Upper lobe of left lung (tissue), 6 donors: ENCODE measurements at regions not wholly inside any gene's neighbourhood (a gene's known extent, or its start where the extent isn't known, plus 50 kb on each side); places are given as distances from the start of the nearest gene placed in this dataset.

ENCODE experiments used
- ATAC-seq, 2 donors: fragments of 200-7000 bp; cut with Tn5 transposase; one replicate each; pipeline ENCODE4 v1.9.1; 2022; ENCODE audit warnings: mild to moderate bottlenecking in 2 of 2, moderate library complexity in 2 of 2; ENCODE audit not compliant: low FRiP score in 2 of 2
- DNase-seq, 2 donors: peaks; one replicate each; pipeline ENCODE4 v3.0.0-alpha.2; 2019 to 2020
- H3K27ac ChIP-seq, 4 donors: fragments of 200-600 bp; sonication (generic); one replicate each; pipeline ENCODE4 v1.5.1; 2016 to 2019
- H3K27me3 ChIP-seq, 4 donors: fragments of 200-600 bp; sonication (generic); one replicate each; pipeline ENCODE4 v1.5.1; 2017 to 2019
- H3K36me3 ChIP-seq, 4 donors: fragments of 200-600 bp; sonication (generic); one replicate each; pipeline ENCODE4 v1.5.1; 2016 to 2019
- H3K4me1 ChIP-seq, 4 donors: fragments of 200-600 bp; sonication (generic); one replicate each; pipeline ENCODE4 v1.5.1; 2018 to 2019
- H3K4me3 ChIP-seq, 4 donors: fragments of 200-600 bp; sonication (generic); one replicate each; pipeline ENCODE4 v1.5.1; 2017 to 2019; ENCODE audit warnings: mild to moderate bottlenecking in 2 of 4, moderate library complexity in 1 of 4
- H3K9me3 ChIP-seq, 4 donors: fragments of 200-600 bp; sonication (generic); one replicate each; pipeline ENCODE4 v1.5.1; 2018 to 2019
- EP300 ChIP-seq, 4 donors: sonication (generic); formaldehyde crosslinking; IDR thresholded peaks; one replicate each; pipeline ENCODE4 v1.5.1; 2017; ENCODE audit warnings: antibody characterized with exemption in 4 of 4, control low read depth in 2 of 4
- POLR2A ChIP-seq, 4 donors: fragments of 450-650 bp; IDR thresholded peaks; one replicate each; pipeline ENCODE4 v1.5.1; 2016 to 2017; ENCODE audit warnings: antibody characterized with exemption in 4 of 4, mild to moderate bottlenecking in 2 of 4
- POLR2AphosphoS5 ChIP-seq, 2 donors: sonication (generic); formaldehyde crosslinking; IDR thresholded peaks; one replicate each; pipeline ENCODE4 v1.5.1; 2017; ENCODE audit warnings: antibody characterized with exemption in 2 of 2
- WGBS, 2 donors: methylation state at CpG; one replicate each; pipeline ENCODE4 v1.1.5; 2017 to 2018; 5-methylcytosine and 5-hydroxymethylcytosine counted together
- TF ChIP-seq, protein P1 (sequence below), 6 experiments: fragments of 450-650 bp in 4 of 6; fragments of 200-600 bp in 2 of 6; sonication (generic) in 2 of 6; IDR thresholded peaks; one replicate each; pipeline ENCODE4 v1.5.1; 2016 to 2019; ENCODE audit warnings: antibody characterized with exemption in 6 of 6
- donor health status: DM: no; HTN: no; CAD: no; lungs with moderate emphysema.
- donor health status: DM: no; HTN: yes; CAD: no; lungs with severe emphysema.

DNA sequence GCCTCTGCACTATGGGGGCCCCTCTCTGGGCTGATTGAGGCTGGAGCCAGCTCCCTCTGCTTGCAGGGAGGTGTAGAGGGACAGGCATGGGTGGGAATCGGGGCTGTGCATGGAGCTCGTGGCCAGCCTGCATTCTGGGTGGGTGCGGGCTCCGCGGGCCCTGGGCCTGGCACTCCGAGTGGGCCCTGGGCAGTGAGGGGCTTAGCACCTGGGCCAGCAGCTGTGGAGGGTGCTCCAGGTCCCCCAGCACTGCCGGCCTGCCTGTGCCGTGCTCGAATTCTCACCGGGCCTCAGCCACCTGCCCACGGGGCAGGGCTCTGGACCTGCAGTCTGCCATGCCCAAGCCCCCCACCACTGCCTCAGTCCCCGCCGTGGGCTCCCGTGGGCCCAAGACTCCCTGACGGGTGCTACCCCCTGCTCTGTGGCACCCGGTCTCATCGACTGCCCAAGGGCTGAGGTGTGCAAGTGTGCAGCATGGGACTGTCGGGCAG, 681.2 kb downstream of the PDHA2 start:
- TF ChIP-seq EP300 (IDR thresholded peaks at IDR 0.05) (no peak), POLR2AphosphoS5 (IDR thresholded peaks at IDR 0.05) (no peak), POLR2A (IDR thresholded peaks at IDR 0.05) (no peak)
- TF ChIP-seq, protein P1, sequence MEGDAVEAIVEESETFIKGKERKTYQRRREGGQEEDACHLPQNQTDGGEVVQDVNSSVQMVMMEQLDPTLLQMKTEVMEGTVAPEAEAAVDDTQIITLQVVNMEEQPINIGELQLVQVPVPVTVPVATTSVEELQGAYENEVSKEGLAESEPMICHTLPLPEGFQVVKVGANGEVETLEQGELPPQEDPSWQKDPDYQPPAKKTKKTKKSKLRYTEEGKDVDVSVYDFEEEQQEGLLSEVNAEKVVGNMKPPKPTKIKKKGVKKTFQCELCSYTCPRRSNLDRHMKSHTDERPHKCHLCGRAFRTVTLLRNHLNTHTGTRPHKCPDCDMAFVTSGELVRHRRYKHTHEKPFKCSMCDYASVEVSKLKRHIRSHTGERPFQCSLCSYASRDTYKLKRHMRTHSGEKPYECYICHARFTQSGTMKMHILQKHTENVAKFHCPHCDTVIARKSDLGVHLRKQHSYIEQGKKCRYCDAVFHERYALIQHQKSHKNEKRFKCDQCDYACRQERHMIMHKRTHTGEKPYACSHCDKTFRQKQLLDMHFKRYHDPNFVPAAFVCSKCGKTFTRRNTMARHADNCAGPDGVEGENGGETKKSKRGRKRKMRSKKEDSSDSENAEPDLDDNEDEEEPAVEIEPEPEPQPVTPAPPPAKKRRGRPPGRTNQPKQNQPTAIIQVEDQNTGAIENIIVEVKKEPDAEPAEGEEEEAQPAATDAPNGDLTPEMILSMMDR (IDR thresholded peaks at IDR 0.05): no peak
- no peaks in the 10 kb centered on the region for H3K27me3 ChIP-seq
- DNase-seq: peak in 1 of 2 donors; percentile 70
- no peaks in the 10 kb centered on the region for H3K9me3 ChIP-seq
- peak in 1 of 2 donors; percentile 63 for ATAC-seq
- no peak overlapping the region for H3K4me3 ChIP-seq
- no peaks in the 10 kb centered on the region for H3K36me3 ChIP-seq
- no peak overlapping the region for H3K27ac ChIP-seq
- 89% methylated on average over 18 of the region's 18 CpGs; no CpG with 5 or more reads in 1 of the 2 donors for WGBS, 2 donors
- no peaks in the 10 kb centered on the region for H3K4me1 ChIP-seq

DNA sequence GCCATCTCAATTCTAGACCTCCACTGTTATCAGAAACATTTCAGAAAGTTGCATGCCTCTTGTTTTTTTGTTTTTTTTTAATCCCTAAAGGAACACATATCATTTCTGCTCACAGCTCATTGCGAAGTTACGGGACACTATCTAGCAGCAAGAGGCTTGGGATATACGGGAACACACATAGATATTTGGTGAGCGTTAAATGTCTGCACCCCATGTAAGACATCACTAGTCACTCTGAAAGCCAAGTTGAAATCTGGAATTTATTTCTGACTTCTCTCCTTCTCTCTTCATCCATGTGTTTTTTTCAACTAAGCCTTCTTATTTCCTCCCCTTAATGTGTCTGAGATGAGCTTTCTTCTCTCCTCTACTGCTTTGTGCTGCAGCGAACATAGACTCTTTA, 683.7 kb downstream of the PDHA2 start:
- H3K4me3 ChIP-seq: no peak overlapping the region
- no peak for DNase-seq
- 63 to 68% methylated on average over 5 of the region's 5 CpGs for WGBS, 2 donors
- H3K9me3 ChIP-seq: no peaks in the 10 kb centered on the region
- H3K36me3 ChIP-seq: no peaks in the 10 kb centered on the region
- H3K27ac ChIP-seq: no peak overlapping the region
- no peaks in the 10 kb centered on the region for H3K27me3 ChIP-seq
- TF ChIP-seq, protein P1 (IDR thresholded peaks at IDR 0.05): no peak
- TF ChIP-seq EP300 (IDR thresholded peaks at IDR 0.05) (no peak), POLR2A (IDR thresholded peaks at IDR 0.05) (no peak), POLR2AphosphoS5 (IDR thresholded peaks at IDR 0.05) (no peak)
- no peak for ATAC-seq
- H3K4me1 ChIP-seq: no peaks in the 10 kb centered on the region

DNA sequence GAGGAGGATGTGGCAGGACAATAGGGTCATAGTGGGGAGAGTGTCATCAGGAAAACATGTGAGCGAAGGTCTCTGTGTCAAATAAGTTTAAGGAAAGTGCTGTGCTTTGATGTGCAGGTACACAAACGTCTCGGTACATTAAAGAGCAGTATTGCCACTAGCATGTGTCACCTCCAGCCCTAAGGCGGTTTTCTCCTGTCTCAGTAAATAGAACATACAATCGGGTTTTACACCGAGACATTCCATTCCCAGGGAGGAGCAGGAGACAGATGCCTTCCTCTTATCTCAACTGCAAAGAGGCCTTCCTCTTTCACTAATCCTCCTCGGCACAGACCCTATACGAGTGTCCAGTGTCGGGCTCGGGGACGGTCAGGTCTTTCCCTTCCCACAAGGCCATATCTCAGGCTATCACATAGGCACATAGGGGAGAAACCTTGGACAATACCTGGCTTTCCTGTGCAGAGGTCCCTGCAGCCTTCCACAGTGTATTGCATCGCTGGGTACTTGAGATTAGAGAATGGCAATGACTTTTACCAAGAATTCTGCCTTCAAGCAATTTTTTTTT, 684.5 kb downstream of the PDHA2 start:
- Histone ChIP-seq H3K4me1 (no peaks in the 10 kb centered on the region), H3K27me3 (no peaks in the 10 kb centered on the region), H3K27ac (no peak overlapping the region), H3K4me3 (no peak overlapping the region), H3K36me3 (no peaks in the 10 kb centered on the region), H3K9me3 (no peaks in the 10 kb centered on the region)
- TF ChIP-seq, protein P1 (IDR thresholded peaks at IDR 0.05): no peak
- TF ChIP-seq POLR2A (IDR thresholded peaks at IDR 0.05): no peak
- no peak for DNase-seq
- ATAC-seq: no peak
- WGBS, 2 donors: 60 to 71% methylated on average over 12 of the region's 12 CpGs

DNA sequence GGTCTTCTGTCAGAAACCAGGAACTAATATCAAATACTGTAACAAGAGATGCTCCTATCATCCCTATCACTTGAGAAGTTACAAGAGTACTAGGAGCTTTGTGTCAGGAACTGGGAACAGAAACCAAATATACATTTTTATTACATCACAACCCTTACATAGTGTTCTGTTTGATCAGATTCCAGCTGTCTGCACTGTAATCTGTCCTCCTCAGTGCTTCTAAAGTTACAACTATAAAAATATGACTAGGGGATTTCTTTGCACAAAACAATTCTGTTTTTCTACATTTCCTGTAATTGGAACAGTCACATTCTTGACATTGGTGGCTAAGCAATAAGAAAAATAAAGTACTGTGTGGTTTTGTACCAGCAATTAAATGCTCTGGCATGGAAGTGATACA, 686.0 kb downstream of the PDHA2 start:
- no peaks in the 10 kb centered on the region for H3K4me1 ChIP-seq
- H3K4me3 ChIP-seq: no peak overlapping the region
- TF ChIP-seq POLR2A (IDR thresholded peaks at IDR 0.05) (no peak), POLR2AphosphoS5 (IDR thresholded peaks at IDR 0.05) (no peak), EP300 (IDR thresholded peaks at IDR 0.05) (no peak)
- TF ChIP-seq, protein P1 (IDR thresholded peaks at IDR 0.05): no peak
- H3K36me3 ChIP-seq: no peaks in the 10 kb centered on the region
- no peaks in the 10 kb centered on the region for H3K9me3 ChIP-seq
- H3K27me3 ChIP-seq: no peaks in the 10 kb centered on the region
- no peak overlapping the region for H3K27ac ChIP-seq
- no peak for DNase-seq
- no peak for ATAC-seq

DNA sequence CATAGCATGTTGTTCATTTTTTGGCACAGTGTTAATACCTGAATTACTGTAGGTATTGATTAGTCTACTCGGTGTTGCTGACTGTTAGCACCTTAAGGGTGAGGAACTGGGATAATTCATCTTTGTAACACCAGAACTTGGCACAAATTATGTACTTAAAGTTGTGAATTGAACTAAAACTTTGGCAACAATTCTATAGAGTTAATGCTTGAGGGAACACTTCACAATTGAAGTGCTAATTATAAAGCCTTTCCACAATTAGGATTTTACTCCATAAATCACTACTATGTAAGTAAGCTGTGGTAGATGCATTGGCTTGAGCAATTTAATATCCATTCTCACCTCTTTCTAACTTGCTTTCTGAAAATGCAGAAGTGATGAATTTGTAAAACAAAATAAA, 686.7 kb downstream of the PDHA2 start:
- Histone ChIP-seq H3K9me3 (no peaks in the 10 kb centered on the region), H3K36me3 (no peaks in the 10 kb centered on the region), H3K27ac (no peak overlapping the region), H3K27me3 (no peaks in the 10 kb centered on the region), H3K4me1 (no peaks in the 10 kb centered on the region), H3K4me3 (no peak overlapping the region)
- TF ChIP-seq EP300 (IDR thresholded peaks at IDR 0.05): no peak
- TF ChIP-seq, protein P1 (IDR thresholded peaks at IDR 0.05): no peak
- no peak for TF ChIP-seq POLR2A (IDR thresholded peaks at IDR 0.05)
- no peak for TF ChIP-seq POLR2AphosphoS5 (IDR thresholded peaks at IDR 0.05)
- no peak for ATAC-seq
- WGBS, 2 donors: 52 to 74% methylated on average over 1 of the region's 1 CpG
- DNase-seq: no peak
